ENCODE measurements at regions not wholly inside any gene's neighbourhood (a gene's known extent, or its start where the extent isn't known, plus 50 kb on each side); places are given as distances from the start of the nearest gene placed in this dataset.

GRCh38 chr1:58994664-58995063 lies 210.8 kb upstream of the JUN start:
- no peaks in the 10 kb centered on the region for H3K36me3 Mint-ChIP-seq (ENCODE audit: low read depth)
- no peak for DNase-seq (ENCODE audit: low spot score)
- no peaks in the 10 kb centered on the region for H3K4me1 Mint-ChIP-seq (ENCODE audit: low read depth)
- no peak overlapping the region for H3K27ac Mint-ChIP-seq (ENCODE audit: unreplicated experiment)
- no peak for TF ChIP-seq CTCF (IDR thresholded peaks at IDR 0.05)
- H3K4me3 Mint-ChIP-seq (ENCODE audit: unreplicated experiment): no peak overlapping the region
- no peaks in the 10 kb centered on the region for H3K27me3 Mint-ChIP-seq (ENCODE audit: low read depth)
- no peaks in the 10 kb centered on the region for H3K9me3 Mint-ChIP-seq (ENCODE audit: low read depth)

GRCh38 chr1:58996341-58997059 lies 212.7 kb upstream of the JUN start:
- no peak for DNase-seq (ENCODE audit: low spot score)
- H3K4me1 Mint-ChIP-seq (ENCODE audit: low read depth): no peaks in the 10 kb centered on the region
- peaks cover 5% of the 10 kb centered on the region for H3K9me3 Mint-ChIP-seq (ENCODE audit: low read depth)
- no peak overlapping the region for H3K4me3 Mint-ChIP-seq (ENCODE audit: unreplicated experiment)
- H3K27me3 Mint-ChIP-seq (ENCODE audit: low read depth): no peaks in the 10 kb centered on the region
- H3K36me3 Mint-ChIP-seq (ENCODE audit: low read depth): no peaks in the 10 kb centered on the region
- TF ChIP-seq CTCF (IDR thresholded peaks at IDR 0.05): no peak
- no peak overlapping the region for H3K27ac Mint-ChIP-seq (ENCODE audit: unreplicated experiment)

GRCh38 chr1:58997060-58997411 lies 213.2 kb upstream of the JUN start:
- Mint-ChIP-seq H3K4me1 (ENCODE audit: low read depth) (no peaks in the 10 kb centered on the region), H3K9me3 (ENCODE audit: low read depth) (peaks cover 5% of the 10 kb centered on the region), H3K36me3 (ENCODE audit: low read depth) (no peaks in the 10 kb centered on the region), H3K4me3 (ENCODE audit: unreplicated experiment) (no peak overlapping the region), H3K27me3 (ENCODE audit: low read depth) (no peaks in the 10 kb centered on the region), H3K27ac (ENCODE audit: unreplicated experiment) (no peak overlapping the region)
- no peak for DNase-seq (ENCODE audit: low spot score)
- no peak for TF ChIP-seq CTCF (IDR thresholded peaks at IDR 0.05)

GRCh38 chr1:58997637-58998036 lies 213.8 kb upstream of the JUN start:
- Mint-ChIP-seq H3K4me3 (ENCODE audit: unreplicated experiment) (no peak overlapping the region), H3K27ac (ENCODE audit: unreplicated experiment) (no peak overlapping the region), H3K4me1 (ENCODE audit: low read depth) (no peaks in the 10 kb centered on the region), H3K36me3 (ENCODE audit: low read depth) (no peaks in the 10 kb centered on the region), H3K27me3 (ENCODE audit: low read depth) (no peaks in the 10 kb centered on the region), H3K9me3 (ENCODE audit: low read depth) (peaks cover 5% of the 10 kb centered on the region)
- TF ChIP-seq CTCF (IDR thresholded peaks at IDR 0.05): no peak
- no peak for DNase-seq (ENCODE audit: low spot score)

- no peak for TF ChIP-seq CTCF (IDR thresholded peaks at IDR 0.05)
- H3K4me1 Mint-ChIP-seq (ENCODE audit: low read depth): no peaks in the 10 kb centered on the region
- H3K4me3 Mint-ChIP-seq (ENCODE audit: unreplicated experiment): no peak overlapping the region
- no peaks in the 10 kb centered on the region for H3K36me3 Mint-ChIP-seq (ENCODE audit: low read depth)
- peaks cover 5% of the 10 kb centered on the region for H3K9me3 Mint-ChIP-seq (ENCODE audit: low read depth)
- H3K27ac Mint-ChIP-seq (ENCODE audit: unreplicated experiment): no peak overlapping the region
- H3K27me3 Mint-ChIP-seq (ENCODE audit: low read depth): no peaks in the 10 kb centered on the region
- DNase-seq (ENCODE audit: low spot score): no peak
Measured at GRCh38 chr1:58999676-59000075, 215.8 kb upstream of the JUN start.
